Loucy (cell line): ENCODE measurements at regions not wholly inside any gene's neighbourhood (a gene's known extent, or its start where the extent isn't known, plus 50 kb on each side); places are given as distances from the start of the nearest gene placed in this dataset.

Experiments
- H2AFZ ChIP-seq: fragments of 200-600 bp; sonication (generic); 2 replicates; pipeline ENCODE4 v1.6.0; 2016; ENCODE audit warnings: antibody characterized with exemption, mild to moderate bottlenecking, low read length, moderate library complexity
- H3F3A ChIP-seq: fragments of 200-600 bp; 2 replicates; pipeline ENCODE4 v1.6.0; 2016; ENCODE audit warnings: antibody characterized with exemption, low read depth, mild to moderate bottlenecking
- H3K27me3 ChIP-seq: fragments of 200-600 bp; sonication (generic); 2 replicates; pipeline ENCODE4 v1.6.1; 2014; ENCODE audit warnings: low read length, mild to moderate bottlenecking; ENCODE audit not compliant: insufficient read depth, poor library complexity, severe bottlenecking
- H3K36me3 ChIP-seq: fragments of 200-600 bp; sonication (generic); 2 replicates; pipeline ENCODE4 v1.6.1; 2016; ENCODE audit warnings: low read length; ENCODE audit not compliant: insufficient read depth
- H3K4me1 ChIP-seq: fragments of 200-600 bp; sonication (generic); 2 replicates; pipeline ENCODE4 v1.5.1; 2014; ENCODE audit warnings: low read length, mild to moderate bottlenecking; ENCODE audit not compliant: insufficient read depth, poor library complexity, severe bottlenecking
- H3K4me2 ChIP-seq: fragments of 200-600 bp; sonication (generic); 2 replicates; pipeline ENCODE4 v1.6.0; 2014; ENCODE audit warnings: antibody characterized with exemption, low read length, low read depth, mild to moderate bottlenecking; ENCODE audit not compliant: poor library complexity, severe bottlenecking
- H3K4me3 ChIP-seq: fragments of 200-600 bp; sonication (generic); 2 replicates; pipeline ENCODE4 v1.5.1; 2014; ENCODE audit warnings: low read length, mild to moderate bottlenecking, mixed read lengths; ENCODE audit not compliant: poor library complexity, severe bottlenecking
- H3K79me2 ChIP-seq: fragments of 200-600 bp; sonication (generic); 2 replicates; pipeline ENCODE4 v1.6.1; 2014; ENCODE audit warnings: low read length; ENCODE audit not compliant: insufficient read depth
- H3K9ac ChIP-seq: fragments of 200-600 bp; sonication (generic); 2 replicates; pipeline ENCODE4 v1.6.0; 2014; ENCODE audit warnings: mild to moderate bottlenecking, low read depth, low read length, moderate library complexity; ENCODE audit not compliant: poor library complexity, severe bottlenecking
- H3K9me2 ChIP-seq: fragments of 200-600 bp; sonication (generic); replicated peaks from 2 replicates; pipeline ENCODE4 v1.6.1; 2016; ENCODE audit warnings: low read depth, low read length, mixed read lengths
- H3K9me3 ChIP-seq: fragments of 200-600 bp; sonication (generic); 2 replicates; pipeline ENCODE4 v1.6.1; 2014; ENCODE audit warnings: mild to moderate bottlenecking, antibody characterized with exemption, low read length, low read depth; ENCODE audit not compliant: insufficient read depth
- H4K20me1 ChIP-seq: fragments of 200-600 bp; sonication (generic); 2 replicates; pipeline ENCODE4 v1.6.0; 2014; ENCODE audit warnings: antibody characterized with exemption, low read length, mild to moderate bottlenecking; ENCODE audit not compliant: insufficient read depth, poor library complexity, severe bottlenecking
- EZH2phosphoT487 ChIP-seq: fragments of 200-600 bp; IDR thresholded peaks from 2 replicates; pipeline ENCODE4 v1.6.1; 2018; ENCODE audit warnings: antibody characterized with exemption, mild to moderate bottlenecking, moderate library complexity, borderline replicate concordance
- TF ChIP-seq, protein P1 (sequence below): fragments of 200-600 bp; sonication (generic); conservative IDR thresholded peaks from 2 replicates; pipeline ENCODE4 v1.5.1; 2014; ENCODE audit warnings: mild to moderate bottlenecking, antibody characterized with exemption, low read length

DNA sequence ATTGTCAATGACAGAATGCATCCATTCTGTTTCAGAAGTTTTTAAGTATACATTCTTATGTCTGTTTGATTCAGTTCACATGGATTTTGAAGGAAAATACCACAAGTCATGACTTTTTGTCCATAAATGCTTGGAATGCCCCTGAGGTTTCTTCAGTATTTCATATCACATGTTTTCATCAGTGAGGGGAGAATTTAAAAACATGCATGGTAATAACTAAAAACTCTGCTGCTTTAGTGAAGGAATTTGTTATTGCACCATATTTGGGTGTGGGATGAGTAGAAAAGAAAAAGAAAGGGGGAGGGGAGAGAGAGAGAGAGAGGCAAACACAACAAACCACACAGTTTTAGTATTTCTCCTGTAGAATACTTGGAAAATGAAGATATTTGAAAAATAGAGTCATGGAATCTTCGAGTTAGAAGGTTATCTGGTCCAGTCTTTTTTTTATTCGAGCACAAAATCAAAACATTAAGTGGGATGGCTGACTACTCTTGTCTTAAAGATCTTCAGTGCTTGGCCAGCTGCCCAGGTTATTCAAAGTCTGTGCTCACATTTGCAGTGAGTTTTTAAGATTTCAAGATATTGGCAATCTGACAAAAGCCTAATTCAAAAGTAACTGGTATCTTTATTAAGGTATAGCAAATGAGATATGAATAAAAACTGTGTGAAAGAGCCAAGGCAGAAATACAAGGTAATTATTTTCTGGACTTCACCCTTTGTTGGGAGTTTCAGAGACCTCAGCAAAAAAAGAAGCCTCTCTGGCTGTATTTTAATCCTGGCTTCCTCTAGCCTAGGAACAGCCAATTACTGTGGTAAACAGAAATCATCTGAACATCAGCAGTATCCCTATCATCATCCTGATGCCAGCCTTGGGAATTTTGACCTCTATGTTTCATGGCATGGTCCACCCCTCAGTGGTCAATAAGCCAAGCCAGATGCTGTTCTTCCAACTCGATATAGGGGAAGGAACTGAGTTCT lies 687.9 kb upstream of the CITED2 start:
- no peaks in the 10 kb centered on the region for H3K9me3 ChIP-seq
- no peak overlapping the region for H3K4me2 ChIP-seq
- no peaks in the 10 kb centered on the region for H3K9me2 ChIP-seq
- no peaks in the 10 kb centered on the region for H3K79me2 ChIP-seq
- H3K9ac ChIP-seq = no peak overlapping the region
- no peaks in the 10 kb centered on the region for H3K27me3 ChIP-seq
- no peak for TF ChIP-seq EZH2phosphoT487
- TF ChIP-seq, protein P1, sequence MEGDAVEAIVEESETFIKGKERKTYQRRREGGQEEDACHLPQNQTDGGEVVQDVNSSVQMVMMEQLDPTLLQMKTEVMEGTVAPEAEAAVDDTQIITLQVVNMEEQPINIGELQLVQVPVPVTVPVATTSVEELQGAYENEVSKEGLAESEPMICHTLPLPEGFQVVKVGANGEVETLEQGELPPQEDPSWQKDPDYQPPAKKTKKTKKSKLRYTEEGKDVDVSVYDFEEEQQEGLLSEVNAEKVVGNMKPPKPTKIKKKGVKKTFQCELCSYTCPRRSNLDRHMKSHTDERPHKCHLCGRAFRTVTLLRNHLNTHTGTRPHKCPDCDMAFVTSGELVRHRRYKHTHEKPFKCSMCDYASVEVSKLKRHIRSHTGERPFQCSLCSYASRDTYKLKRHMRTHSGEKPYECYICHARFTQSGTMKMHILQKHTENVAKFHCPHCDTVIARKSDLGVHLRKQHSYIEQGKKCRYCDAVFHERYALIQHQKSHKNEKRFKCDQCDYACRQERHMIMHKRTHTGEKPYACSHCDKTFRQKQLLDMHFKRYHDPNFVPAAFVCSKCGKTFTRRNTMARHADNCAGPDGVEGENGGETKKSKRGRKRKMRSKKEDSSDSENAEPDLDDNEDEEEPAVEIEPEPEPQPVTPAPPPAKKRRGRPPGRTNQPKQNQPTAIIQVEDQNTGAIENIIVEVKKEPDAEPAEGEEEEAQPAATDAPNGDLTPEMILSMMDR = no peak
- H4K20me1 ChIP-seq = no peaks in the 10 kb centered on the region
- no peak overlapping the region for H3K4me3 ChIP-seq
- no peak overlapping the region for H2AFZ ChIP-seq
- H3K36me3 ChIP-seq = no peaks in the 10 kb centered on the region
- no peaks in the 10 kb centered on the region for H3F3A ChIP-seq
- H3K4me1 ChIP-seq = no peaks in the 10 kb centered on the region

DNA sequence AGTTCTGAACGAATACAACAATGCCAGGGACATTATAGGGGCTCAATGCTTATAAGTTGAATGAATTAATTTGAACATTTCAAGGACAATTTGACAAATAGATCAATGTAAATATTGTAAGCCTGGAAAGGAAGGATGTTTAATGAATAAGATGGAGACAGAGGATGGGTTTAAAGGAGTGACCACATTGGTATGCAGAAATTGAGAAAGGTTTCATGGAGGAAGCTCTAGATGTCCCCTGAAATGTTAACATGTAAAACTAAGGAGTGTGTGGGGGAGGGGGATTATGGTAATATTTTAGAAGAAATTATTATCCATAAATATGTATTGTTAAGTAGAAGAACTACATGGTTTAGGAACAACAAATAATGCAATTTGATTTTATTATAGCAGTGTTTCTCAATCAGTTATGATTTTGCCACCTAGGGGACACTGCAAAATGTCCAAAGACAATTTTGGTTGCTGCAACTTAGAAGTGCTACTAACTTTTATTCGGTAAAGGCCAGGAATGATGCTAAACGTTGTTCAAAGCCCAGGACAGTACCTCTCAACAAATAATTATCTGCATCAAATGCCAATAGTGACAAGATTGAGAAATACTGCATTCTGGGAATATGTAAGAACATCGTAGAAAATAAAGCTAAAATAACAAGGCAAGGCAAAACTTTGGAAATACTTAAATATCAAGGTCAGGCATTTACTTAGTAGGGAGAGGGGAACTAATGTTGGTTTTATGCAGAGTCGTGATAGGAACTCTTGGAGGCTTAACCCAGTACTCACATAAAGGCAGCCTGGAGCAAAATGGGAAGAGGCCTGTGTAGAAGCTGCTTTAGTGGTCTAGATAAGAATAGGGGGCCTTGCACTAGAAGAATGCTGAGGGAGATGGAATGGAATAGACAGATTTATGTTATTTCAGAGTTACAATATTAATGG lies 686.9 kb upstream of the CITED2 start:
- no peak overlapping the region for H2AFZ ChIP-seq
- TF ChIP-seq, protein P1 = no peak
- TF ChIP-seq EZH2phosphoT487 = no peak

DNA sequence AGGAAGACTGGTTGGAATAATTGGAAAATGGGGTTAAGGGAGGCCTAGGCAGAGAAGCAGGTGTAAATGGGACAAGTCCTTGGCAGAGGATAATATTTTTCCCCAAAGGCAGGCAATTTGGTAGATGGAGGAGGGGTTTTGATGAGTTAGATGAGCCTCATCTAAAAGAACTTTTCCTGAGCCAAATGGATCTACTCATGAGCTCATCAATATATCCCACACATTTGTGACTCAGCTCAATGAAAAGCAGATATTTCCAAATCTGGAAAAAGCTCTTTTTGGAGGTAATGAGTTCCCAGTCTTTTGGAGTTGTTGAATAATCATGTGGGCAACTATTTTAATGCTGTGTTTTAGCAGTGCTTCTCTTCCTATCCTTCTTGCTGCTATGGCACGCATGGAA lies 685.5 kb upstream of the CITED2 start:
- H3K9me2 ChIP-seq = no peaks in the 10 kb centered on the region; the same call in 1 of the 2 replicates
- TF ChIP-seq, protein P1 = no peak
- TF ChIP-seq EZH2phosphoT487 = no peak
- no peaks in the 10 kb centered on the region for H4K20me1 ChIP-seq
- no peaks in the 10 kb centered on the region for H3K4me1 ChIP-seq
- no peaks in the 10 kb centered on the region for H3K9me3 ChIP-seq
- H3F3A ChIP-seq = no peaks in the 10 kb centered on the region
- H3K4me3 ChIP-seq = no peak overlapping the region
- H3K79me2 ChIP-seq = no peaks in the 10 kb centered on the region
- H3K36me3 ChIP-seq = no peaks in the 10 kb centered on the region
- no peaks in the 10 kb centered on the region for H3K27me3 ChIP-seq
- no peak overlapping the region for H3K4me2 ChIP-seq
- H2AFZ ChIP-seq = no peak overlapping the region
- H3K9ac ChIP-seq = no peak overlapping the region

More for the DNA sequence above, 686.9 kb upstream of the CITED2 start:
- Histone ChIP-seq H3K9me3 (no peaks in the 10 kb centered on the region), H3F3A (no peaks in the 10 kb centered on the region), H3K79me2 (no peaks in the 10 kb centered on the region), H3K36me3 (no peaks in the 10 kb centered on the region), H3K9ac (no peak overlapping the region), H3K4me3 (no peak overlapping the region), H3K4me1 (no peaks in the 10 kb centered on the region), H3K4me2 (no peak overlapping the region), H3K9me2 (no peaks in the 10 kb centered on the region; the same call in 1 of the 2 replicates), H4K20me1 (no peaks in the 10 kb centered on the region), H3K27me3 (no peaks in the 10 kb centered on the region)
